ENCODE measurements at regions not wholly inside any gene's neighbourhood (a gene's known extent, or its start where the extent isn't known, plus 50 kb on each side); places are given as distances from the start of the nearest gene placed in this dataset.
"Not testable (repeated sequence)": the region's sequence is repeated elsewhere in the genome, so short reads cannot be mapped to it uniquely, and the experiment has no call there.

- DNase-seq (ENCODE audit: low read depth in 2 of 2), result no peak
These were observed 1286.4 kb downstream of the PCDH9 start for GRCh38 chr13:65943708-65944107.

- no peak for DNase-seq (ENCODE audit: low read depth in 2 of 2)
These were observed 1287.1 kb downstream of the PCDH9 start for GRCh38 chr13:65943024-65943423.

DNA sequence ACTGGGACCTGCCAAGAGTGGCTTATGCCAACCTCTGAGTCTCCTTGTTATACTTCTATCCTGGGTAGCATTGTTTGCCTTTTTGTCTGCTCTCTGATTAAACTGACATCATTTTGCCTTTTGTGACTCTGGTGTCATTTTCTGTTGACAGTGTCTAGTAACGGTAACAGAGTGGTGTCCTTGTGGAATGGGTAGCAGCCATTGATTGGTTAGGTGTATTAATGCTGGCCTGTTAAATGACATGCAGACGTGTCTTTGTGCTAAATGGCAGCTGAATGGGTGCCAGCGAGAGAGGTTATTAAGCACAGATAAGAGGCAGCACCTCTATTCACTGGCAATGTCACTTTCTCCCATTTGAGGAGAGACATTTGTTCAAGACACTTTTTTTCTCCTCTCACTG, 1289.4 kb downstream of the PCDH9 start:
- no peak for DNase-seq (ENCODE audit: low read depth in 2 of 2)

- no peak for DNase-seq (ENCODE audit: low read depth in 2 of 2)
These were observed 1292.9 kb downstream of the PCDH9 start for GRCh38 chr13:65937251-65937650.

- DNase-seq (ENCODE audit: low read depth in 2 of 2), result no peak
These were observed 1293.9 kb downstream of the PCDH9 start for GRCh38 chr13:65936249-65936648.

DNA sequence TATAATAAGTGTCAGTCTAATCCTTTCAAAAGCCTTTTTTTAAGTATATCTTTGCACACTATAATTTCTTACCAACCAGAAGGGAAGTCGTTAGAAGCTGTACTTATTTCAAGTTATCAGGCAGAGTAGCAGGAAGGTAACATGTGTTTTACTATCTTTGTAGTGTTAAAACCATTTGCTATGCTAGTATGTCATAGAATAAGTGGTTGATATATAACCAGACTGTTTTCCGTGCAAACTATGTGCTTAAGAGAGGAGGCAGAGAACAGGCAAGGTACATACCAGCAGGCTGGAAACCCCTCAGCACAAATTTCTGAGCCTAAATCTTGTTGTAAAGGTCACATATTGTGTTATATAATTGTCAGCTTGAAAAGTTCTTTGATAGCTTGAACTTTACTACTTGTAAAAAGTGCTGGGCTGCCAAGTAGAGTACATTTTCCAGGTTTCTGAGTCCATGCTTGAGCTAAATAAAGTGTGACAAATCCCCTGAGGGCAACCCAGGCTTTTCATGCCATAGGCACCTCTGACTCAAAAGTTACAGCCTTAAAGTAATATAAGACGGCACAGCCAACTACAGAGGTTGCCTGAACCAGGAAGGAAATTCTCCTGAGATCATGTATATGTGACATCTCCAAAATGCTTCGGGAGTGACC, 1297.4 kb downstream of the PCDH9 start:
- DNase-seq (ENCODE audit: low read depth in 2 of 2), result no peak

GRCh38 chr13:65932013-65932412, 1298.1 kb downstream of the PCDH9 start:
- no peak for DNase-seq (ENCODE audit: low read depth in 2 of 2)

GRCh38 chr13:65929436-65929835, 1300.7 kb downstream of the PCDH9 start:
- DNase-seq (ENCODE audit: low read depth in 2 of 2), result no peak

DNA sequence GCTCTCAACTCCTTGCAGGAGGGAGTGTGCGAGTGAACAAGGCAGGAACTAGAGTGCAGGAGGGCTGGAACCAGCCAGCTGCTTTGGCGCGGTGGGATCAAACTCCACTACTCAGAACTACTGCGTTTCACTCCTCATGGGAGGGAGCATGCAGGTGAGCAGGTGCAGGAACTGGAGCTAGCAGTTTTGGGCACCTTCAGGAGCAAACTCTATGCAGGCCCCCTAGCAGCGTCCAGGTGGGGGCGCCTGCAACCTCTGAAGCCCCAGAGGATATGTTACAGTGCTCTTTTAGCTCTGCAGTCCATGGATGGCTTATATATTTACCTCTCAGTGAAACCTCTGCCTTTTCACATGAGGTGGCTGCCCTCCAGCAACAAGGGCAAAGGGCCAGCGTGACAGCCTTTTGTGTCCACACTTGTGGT, 1303.4 kb downstream of the PCDH9 start:
- DNase-seq (ENCODE audit: low read depth in 2 of 2), result no peak

GRCh38 chr13:65922846-65923245, 1307.3 kb downstream of the PCDH9 start:
- not testable (repeated sequence) for DNase-seq (ENCODE audit: low read depth in 2 of 2)

DNA sequence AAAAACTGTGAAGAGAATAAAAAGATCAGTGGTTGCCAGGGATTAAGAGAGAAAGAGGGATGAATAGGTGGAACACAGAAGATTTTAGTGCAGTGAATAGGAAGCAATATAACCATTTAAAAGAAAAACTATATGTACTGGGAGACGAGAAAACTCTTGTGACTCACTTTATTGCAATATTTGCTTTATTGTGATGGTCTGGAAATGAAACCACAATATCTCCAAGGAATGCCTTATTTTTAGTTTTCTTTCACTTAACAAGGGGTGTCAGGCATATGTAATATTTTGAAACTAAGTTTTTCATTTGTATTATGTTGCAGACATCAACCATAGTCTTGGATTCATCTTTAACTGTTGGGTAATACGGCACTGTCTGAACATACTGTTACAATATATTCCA, 1308.2 kb downstream of the PCDH9 start:
- DNase-seq (ENCODE audit: low read depth in 2 of 2), result no peak

GRCh38 chr13:65917731-65918130, 1312.4 kb downstream of the PCDH9 start:
- no peak for DNase-seq (ENCODE audit: low read depth in 2 of 2)

- no peak for DNase-seq (ENCODE audit: low read depth in 2 of 2)
These were observed 1314.9 kb downstream of the PCDH9 start for GRCh38 chr13:65915195-65915594.

DNA sequence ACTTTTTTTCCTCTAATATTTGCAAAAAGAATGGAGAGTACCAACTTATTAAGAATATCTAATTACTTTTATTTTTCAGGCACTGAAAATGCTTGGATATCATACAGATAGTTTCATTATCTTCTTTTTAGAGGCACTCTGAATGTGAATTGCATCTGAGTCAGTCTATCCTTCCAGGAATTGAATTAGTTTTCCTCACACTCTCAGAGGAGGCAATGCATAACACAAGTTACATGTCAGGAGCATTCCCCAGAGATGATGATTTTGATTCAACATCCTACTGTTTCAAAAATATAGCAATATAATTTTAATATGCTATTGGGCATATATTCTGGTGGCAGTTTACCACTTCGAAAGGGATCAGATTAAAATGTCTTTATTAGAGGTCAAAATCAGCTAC, 1315.4 kb downstream of the PCDH9 start:
- no peak for DNase-seq (ENCODE audit: low read depth in 2 of 2)

DNA sequence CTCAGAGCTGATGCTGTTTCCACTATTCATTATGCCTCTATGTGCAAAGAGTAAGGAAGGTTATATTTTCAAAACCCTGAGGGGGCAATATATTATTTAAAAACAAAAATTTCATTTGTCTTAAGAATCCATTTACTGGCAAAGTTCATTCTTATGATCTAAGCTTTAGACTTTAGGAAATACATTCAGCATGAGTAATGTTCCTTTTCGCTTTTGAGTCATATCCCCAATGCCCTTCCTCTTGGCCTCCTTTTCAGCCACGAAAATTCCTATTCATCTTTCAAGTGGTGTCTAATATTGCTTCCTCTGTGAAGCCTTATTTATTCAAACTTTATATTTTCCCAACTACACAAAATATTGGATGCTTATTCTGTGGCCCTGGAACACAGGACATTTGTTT, 1317.0 kb downstream of the PCDH9 start:
- DNase-seq (ENCODE audit: low read depth in 2 of 2), result no peak

DNA sequence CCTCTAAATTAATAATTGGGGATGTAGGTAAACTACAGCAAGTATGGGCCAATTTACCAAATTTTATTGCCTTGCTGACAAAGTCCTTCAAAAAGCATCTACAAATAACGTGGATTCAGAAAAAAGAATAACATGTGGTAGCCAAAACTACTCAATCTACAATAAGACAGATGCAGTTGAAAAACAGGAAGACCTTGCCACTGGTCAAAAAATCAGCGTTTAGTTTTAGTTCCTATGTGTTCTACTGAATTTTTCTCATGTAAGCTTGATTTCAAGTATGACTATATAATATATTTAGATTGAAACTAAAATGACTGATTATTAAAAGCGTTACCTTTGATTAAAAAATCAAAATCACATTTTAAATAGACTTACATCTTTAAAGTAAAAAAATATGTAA, 1317.6 kb downstream of the PCDH9 start:
- DNase-seq (ENCODE audit: low read depth in 2 of 2), result no peak

DNA sequence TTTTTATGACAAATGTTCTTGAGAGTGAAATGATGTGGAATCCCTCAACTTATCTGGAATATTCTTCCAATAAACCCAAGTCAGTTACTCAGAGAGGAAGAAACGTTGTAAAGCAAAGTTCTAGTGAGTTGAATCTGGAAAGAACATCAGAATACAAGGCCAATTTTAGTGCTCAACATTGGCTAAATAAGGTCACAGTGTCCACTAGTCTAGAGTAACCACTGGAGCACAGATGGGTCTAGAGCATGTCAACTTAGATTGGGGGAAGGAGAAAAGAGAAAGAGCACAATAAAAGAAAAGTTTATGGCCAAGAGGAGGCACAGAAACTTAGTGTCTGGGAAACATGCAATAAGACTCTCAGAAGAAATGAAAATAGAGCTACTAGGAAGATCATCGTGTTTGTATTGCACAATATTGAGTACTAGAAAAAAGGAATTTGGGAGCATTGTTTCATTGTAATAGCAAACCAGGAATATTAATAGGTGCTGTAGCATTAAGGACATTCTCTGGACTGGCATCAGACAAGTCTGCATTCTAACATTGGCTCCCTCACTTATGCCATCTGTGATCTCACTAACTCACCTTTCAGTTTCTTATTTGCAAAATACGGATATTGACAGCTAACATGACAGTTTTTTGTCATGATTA, 1318.5 kb downstream of the PCDH9 start:
- no peak for DNase-seq (ENCODE audit: low read depth in 2 of 2)

DNA sequence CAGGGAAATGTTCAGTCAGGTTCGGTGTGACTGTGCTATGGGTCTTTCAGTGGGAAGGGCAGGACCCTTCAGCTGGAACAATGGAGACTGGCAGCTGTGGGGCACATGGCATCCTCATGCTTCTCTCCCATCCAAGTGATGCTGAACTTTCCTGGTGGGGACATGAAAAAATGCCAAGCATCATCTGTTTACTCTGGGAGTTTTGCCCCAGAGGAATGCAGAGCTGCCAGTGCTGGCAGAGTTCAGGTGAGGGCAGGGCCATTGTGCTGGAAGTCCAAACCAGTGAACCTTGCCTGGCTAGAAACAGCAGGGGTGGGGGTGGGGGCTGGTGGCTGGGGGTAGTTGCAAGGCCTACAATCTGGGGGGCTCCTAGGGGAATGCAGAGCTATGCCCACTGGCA, 1320.6 kb downstream of the PCDH9 start:
- DNase-seq (ENCODE audit: low read depth in 2 of 2), result no peak

GRCh38 chr13:65907666-65908525, 1322.2 kb downstream of the PCDH9 start:
- DNase-seq (ENCODE audit: low read depth in 2 of 2), result no peak

DNA sequence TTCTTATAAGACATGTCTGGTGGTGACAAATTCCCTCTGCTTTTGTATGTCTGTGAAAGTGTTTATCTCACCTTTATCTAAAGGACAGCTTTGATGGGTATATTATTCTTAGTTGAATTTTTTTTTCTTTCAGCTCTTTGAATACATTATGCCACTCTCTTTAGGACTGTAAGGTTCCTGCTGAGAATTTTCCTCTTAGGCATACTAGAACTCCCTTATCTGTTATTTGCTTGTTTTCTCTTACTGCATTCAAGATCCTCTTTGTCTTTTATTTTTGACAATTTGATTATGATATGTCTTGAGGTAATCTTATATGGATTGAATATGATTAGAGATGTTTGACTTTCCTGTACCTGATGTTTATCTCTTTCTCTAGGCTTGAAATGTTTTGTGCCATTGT, 1328.4 kb downstream of the PCDH9 start:
- DNase-seq (ENCODE audit: low read depth in 2 of 2), result no peak

DNA sequence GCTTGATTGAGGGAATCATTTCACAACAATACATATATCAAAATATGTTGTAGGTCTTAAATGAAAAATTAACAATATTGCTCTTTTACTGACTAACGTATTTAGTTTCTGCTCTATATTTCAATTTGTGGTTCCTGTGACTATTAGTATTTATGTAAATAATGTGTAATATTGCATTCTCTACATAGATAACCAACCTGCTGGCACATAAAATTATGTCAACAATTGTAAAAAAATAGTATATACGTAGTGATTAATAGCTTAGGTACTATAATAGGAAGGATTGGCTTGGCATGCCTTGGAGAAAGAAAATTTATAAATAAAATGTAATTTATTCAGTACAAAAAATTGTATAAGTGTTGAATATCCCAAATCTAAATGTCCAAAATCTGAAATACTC, 1336.1 kb downstream of the PCDH9 start:
- no peak for DNase-seq (ENCODE audit: low read depth in 2 of 2)

GRCh38 chr13:65892859-65893258, 1337.3 kb downstream of the PCDH9 start:
- DNase-seq (ENCODE audit: low read depth in 2 of 2), result no peak

DNA sequence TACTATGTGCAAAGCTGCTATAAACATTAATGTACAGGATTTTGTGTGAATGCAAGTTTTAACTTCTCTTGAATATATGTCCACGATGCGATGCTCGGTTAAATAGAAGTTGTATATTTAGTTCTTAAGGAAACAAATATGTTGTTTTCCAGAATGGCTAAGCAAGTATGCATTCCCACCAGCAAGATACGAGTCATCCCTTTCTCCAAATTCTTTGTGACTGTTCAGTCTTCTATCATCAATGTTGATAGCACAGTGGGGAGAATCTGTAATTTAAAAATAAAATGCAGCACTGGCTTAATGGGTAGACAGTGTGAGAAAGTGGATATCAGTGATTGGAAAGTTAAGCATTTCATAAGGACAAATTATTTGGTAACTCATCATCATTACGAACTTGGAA, 1340.8 kb downstream of the PCDH9 start:
- DNase-seq (ENCODE audit: low read depth in 2 of 2), result no peak
